Stimulated activated CD4-positive, alpha-beta T cell treated with anti-CD3 and anti-CD28 coated beads, Interleukin-4, amount 100 ng/mL, for 1 hour (primary cell): ENCODE measurements at regions not wholly inside any gene's neighbourhood (a gene's known extent, or its start where the extent isn't known, plus 50 kb on each side); places are given as distances from the start of the nearest gene placed in this dataset.

Experiments
- DNase-seq: peaks from one replicate; pipeline ENCODE4 v3.0.0-alpha.2; 2020

DNA sequence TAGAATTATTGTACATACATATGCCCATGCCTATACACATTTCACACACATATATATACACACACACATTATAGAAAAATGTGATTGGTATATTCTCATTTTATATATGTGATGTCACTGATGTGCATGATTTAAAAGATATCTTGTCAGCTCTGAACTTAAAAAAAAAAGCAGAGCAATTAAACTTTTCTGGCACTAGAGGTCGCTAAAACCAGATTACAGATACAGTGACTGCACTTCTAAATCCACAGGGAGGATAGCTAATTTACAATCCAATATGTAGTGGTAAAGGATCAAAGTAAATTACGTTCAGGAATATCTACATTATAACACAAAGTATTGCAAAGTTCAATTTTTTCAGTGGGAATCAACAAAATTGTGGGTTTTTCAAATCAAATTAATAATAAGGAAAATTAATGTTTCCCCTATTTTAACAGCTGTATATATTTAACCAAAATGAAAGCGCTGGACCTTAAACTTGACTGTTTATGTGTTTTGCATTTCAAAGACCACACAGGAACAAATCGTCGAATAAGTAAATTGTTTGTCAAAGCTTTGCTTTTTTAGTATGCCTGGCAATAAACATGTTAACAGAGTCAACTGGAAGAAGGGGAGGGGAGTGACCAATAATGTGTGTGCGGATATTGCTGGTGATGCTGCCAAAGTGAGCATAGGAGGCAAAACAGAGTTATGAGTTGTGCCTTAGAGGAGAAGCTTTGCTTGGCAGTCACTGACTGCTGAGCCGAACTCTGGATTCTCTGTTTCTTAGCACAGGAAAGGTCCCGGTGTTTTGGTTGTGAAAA lies 1201.4 kb upstream of the C9orf72 start:
- no peak for DNase-seq

DNA sequence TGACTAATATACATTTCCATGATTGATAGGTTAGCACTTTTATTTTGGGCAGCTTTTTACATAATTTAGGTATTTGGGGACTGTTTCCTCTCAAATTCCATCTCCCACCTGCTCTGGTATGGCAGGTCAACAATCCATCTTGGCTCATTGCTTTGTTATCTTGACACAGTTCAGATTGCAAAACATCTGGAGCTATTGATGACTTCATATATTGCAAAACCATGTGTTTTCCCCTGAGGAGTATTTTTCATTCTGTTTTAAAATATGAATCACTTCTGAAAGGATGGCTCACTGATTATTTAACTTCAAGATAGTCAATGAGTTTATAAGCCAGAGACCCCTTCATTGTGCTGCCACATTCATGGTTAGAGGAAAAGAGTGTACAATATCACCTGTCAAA lies 1206.0 kb upstream of the C9orf72 start:
- no peak for DNase-seq

DNA sequence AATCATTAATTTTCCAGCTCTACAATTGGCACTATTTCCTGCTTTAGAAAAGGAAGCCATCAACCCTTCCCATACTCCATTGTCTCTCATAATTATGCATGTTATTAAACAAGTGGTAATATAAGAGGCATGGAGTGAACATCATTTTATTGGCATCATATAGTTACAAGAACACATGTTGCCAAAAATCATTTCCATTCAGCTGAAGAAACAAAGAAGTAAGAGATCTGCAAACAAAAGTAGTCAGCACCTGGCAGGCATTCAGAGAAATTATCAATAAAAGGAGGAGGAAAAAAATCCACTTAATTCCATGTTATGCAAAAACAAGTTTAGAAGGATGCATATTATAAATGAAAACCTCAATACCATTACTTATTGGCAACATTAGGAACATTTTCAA lies 1208.2 kb upstream of the C9orf72 start:
- no peak for DNase-seq

DNA sequence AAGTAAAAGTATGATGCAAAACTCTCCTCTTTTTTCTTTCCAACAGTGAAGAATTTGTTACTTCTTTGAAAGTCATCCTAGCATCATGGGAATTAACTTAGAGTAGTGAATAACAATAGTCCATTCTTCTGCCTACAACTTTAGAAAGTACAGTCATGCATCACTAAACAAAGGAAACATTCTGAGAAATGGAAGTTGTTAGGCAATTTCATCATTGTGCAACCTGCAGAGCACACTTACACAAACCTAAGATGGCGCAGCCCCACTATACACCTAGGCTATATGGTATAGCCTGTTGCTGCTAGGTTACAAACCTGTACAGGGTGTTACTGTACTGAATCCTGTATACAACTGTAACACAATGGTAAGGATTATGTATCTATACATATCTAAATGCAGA lies 1209.3 kb upstream of the C9orf72 start:
- DNase-seq = no peak

DNA sequence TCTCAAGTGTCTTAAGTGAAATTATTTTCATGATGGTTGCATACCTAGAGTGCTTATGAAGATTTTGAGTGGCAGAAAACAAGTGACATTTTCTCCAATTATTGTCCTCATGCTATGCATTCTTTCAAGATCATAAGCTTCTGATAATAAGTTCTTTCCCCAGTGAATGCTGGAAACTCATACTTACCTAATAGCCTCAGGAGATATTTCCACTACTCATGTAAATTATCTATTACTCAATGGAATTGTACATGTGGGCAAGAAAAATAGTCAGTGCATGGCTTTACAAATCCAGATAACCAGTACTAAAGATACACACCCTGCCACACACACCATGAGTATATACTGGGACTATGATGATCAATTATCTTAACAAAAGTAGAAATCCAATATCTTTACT lies 1219.4 kb upstream of the C9orf72 start:
- DNase-seq = no peak

DNA sequence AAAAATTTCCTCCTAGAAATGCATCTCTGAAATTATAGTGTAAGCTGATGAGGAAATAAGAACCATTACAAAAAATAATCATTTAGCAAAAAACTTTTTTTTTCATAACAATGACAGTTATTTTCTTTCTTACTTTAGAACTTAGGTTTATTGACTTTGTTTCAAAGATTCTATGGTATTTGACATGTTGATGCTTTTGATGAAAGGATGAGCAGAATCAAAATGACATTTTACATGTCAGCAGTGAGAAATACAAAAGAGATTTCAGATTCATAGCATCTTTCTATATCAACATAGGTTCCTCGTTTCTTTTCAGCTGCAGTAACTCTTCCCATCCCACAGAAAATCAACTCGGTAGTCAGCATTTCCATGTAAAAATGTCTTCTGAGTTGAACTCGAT lies 1226.6 kb upstream of the C9orf72 start:
- DNase-seq = no peak

DNA sequence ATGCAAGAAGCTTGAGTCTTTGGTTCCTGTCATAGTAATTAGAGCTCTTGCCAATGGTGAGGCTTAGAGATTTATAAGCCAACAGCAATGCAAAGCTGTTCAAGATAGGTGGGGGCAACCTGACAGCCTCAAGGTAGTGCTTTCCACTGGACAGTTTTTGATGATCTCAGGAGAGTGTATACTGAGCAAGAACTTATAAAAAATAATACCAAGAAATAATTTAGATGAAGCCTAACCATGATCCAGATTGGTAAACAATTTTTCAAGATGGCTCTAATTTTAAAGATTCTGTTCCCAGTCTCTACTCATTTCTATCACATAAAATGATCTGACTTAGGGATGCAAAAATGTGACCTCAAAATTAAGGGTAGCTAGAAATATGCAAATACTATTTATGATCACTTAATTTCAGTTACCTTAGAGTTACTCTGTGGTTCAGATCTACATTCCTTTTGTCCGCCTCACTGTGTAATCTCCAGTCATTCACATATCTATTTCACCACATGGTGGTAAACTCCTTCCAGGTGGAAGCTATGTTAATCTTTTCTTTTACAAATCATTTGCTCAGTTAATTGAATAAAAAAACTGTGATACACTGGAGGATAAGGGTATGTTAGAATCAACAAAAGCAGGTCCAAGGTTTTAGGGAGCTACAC lies 1228.0 kb upstream of the C9orf72 start:
- no peak for DNase-seq

DNA sequence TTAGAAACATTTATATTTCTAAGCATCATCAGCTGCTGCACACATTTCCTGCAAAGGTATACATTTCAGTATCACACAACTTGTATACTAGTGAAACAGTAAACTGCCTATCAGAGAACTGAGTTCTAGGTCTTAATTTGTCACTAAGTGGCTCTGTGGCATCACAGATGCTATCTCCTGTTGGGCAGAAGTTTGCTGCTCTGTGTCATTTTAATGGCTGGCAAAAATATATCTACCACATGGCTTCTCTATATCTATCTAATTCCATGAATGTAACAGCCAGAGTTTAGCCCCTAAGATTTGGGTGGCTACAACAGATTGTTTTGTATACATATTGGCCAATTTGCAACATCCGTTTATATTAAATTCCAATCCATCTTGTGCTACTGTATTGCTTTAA lies 1231.9 kb upstream of the C9orf72 start:
- DNase-seq = no peak

DNA sequence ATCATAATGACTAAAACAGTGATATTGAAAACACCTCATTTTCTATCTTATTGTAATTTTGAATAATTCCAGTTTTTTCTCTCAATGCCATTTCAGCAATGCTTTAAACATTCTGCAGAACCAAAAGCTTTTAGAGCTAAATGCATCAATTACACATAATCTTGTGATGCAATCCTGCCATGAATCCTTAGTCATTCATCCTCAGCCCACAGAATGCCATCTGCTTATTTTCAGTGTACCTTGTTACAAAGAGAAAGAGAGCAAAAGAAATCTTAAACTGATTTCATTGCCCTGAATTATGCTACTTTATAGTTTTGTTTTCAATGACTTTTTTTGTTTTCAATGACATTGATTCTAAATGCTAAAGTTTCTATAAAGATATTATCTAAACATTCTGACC lies 1234.8 kb upstream of the C9orf72 start:
- DNase-seq = no peak

DNA sequence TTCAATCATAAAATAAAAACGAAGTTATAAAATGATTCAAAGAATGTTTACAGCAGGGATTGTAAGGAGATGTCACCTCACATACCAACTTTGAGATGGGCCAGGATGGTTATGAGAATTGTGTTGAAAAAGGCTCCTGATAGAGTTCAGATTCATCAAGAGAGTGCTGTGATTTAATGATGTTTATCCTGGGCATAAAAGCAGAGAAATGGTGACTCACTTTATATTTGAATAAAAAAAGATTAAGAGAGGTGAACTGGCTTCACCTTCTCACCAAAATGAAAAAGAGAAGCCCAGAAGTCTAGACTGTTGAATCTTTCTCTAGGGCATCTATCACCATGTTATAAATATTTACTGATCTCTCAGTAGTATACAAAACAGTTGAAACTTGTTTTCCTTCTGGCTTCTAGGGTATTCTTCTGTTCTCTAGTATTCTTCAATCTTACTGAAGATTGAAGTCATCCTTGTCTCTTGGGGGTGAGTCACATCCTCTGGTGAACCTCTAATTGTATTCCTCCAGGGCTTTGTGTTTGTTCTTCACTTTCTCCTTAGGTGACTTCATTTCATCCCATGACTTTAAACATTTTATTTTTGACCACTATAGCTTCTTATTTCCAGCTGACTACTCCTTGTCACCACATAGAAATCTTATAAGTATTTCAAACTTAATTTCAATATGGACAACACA lies 1237.3 kb upstream of the C9orf72 start:
- no peak for DNase-seq

DNA sequence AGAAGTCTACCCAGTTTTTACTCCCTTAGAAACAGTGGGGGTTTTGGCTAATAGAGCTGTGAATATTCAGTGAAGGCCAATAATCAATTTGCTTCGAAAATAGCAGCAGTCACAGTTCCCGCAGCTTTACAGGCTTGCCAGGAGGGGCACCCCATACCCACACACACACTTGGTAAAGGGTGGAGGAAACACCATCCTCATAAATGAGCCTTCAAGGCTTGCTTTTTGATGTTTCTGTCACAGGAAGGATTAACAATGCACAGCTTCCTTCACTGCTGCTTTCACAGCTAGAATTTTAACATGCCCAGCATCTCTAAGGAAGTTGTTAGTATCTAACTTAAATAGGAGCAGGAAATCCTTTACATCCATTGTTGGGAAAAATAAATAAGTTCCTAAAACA lies 1247.5 kb upstream of the C9orf72 start:
- DNase-seq = no peak

DNA sequence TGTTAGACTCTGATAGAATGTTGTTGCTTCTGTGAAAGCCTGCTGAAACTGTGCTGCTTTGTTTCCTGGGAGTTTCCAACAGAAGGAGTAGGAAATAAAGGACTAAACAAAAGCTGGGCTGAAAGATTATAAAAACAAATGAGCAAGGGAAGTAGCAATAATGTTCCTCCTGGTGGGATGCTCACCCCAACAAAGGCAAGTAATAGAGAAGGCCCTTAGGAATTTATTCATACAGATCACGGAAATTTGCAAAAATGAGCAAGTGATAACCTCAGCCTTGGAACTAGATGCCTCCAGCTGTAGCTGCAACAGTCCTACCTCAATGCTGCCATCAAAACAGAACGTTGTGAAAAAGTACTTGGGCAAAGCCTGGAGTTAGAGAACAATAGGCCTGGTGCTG lies 1248.0 kb upstream of the C9orf72 start:
- DNase-seq = no peak

DNA sequence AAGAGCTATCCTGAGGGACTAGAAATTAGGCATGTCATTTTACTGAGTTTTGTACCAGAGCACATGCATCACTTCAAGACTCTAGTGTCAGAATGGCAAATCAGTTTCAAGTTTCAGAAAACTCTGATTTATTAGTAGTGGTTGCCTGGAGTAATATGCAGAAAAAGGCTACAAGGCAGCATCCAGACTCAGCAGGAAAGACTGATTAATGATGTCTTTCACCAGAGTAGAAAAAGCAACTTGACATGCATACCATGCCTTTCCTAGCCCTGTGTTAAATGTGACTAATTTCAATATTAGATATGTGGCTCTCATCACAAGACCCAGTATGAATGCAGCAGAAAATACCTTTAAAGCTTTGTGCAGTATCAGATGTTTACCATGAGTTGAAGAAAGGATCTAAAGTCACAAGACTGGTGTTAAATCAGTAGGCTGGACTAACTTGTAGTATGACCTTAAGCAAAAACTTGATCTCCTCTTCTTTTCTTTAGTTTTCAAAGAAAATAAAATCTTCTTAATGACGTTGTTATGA lies 1251.2 kb upstream of the C9orf72 start:
- DNase-seq = no peak

DNA sequence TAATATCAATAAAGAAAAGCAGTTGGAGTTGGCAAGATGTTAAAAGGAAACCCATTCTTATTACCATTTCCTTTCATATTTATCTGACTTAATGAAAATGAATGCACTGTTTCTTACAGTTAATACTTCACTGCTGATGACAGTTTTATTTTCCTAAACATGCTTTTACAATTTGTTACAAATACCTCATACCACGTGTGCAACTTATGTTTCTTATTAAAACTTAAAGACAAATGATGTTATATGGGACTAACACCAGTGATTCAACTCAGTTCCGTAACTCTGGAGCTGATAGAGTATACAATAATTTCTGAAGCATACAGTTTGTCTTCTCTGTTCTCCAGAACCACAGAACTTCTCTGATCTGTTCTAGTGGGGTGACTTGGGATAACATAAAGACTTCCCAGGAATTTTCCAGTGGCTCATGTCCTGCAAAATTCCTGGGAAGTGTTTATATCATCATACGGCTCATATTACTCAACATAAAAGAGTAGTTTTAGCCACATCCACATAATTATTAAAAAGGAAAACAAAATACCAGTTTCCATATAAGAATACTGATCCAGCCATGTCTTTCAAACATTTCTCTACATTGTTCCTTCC lies 1259.0 kb upstream of the C9orf72 start:
- DNase-seq = no peak

DNA sequence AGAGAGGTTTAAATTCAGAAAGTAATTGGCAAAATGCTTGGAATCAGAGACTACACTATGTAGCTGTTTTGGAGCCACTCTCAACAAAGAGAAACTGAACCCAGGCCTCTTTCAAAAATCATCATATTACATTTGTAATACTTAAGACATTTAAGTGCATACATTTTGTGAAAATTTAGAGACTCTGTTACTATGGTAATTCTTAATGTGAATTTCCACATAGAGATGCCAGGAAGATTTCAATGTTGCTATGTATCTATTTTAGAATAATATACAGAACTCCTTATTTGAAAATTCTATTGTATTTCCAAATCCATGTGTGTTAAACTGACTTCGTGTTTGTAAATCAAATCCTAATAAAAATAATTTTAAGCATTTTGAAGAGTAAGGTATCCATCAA lies 1260.9 kb upstream of the C9orf72 start:
- DNase-seq = no peak

DNA sequence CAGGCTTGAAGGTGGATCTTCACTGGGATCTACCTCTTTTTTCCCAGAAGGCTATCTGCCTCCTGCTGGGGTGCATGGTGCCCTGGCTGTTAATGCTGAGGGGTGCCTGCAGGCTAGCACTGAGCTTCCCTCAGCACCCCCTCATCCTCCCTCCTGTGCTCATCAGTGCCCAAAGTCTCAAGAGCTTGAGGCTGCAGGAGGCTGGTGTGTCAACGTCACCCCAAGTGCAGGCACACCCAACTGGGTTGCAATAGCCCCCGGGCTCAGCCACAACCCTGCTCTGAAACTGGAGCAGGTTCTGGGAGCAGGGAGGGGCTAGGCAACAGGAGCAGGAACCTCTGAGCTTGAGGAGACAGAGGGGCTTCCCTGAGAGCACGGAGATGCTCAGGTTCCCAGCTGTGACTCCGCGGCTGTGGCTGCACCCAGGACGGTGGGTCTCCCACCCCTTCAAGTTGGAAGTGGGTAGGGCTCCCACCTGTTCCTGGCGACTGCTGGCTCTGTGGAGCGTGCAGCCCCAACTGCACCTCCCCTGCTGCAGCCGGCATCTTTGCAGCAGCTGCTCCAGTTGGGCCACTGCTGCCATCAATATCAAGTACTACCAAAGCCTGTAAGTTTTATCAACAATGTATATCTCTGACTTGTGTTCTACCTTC lies 1266.6 kb upstream of the C9orf72 start:
- DNase-seq = no peak

DNA sequence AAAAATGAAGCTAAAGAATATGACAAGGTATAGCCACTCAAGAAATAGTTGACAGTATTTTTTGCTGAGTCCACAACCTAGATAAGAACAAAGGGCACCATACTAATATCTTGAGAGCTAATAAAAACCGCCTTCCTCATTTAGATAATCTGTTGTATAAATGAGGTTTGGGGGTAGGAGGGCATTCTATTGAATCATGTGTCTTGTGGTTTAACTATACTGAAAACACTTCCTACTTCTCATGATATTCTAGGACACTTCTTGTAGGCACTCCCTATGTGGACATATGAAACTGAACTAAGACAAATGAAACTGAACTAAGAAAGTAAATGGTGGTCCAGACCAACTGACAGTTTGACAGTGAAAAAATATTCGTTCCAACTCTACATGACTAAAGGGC lies 1268.5 kb upstream of the C9orf72 start:
- no peak for DNase-seq

DNA sequence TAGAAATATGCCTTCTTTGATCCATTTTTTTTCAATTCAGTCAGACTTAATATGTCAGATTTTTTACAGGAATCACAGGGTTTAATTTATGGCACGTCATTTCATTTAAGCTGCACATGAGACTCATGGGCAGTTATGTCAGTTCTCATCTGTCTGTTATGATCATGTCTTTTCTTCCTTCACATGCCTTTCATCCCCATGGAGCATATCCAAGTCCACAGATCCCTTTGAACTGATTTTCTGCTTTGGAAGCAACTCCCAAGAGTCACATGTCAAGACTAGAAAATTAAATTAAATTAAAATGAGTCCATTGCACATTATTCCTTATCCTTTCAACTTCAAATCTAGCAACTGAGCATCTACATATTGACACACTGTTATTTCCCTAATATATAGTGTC lies 1274.0 kb upstream of the C9orf72 start:
- DNase-seq = no peak

DNA sequence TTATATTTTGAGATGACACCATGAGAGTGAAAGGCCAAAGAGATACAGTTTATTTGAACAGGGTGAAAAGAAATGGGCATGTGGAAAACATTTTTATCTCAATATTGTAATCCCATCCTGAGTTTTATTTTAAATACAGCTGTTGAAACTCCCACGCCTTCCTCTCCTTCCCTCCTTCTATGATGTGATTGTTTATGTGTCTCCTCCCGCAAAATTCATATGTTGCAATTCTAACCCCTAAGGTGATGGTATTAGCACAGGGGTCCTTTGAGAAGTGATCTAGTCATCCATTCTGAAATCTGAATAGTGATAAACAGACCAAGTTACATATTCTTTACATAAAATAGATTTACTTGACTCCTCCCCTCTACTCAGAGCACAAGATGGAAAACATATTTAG lies 1275.4 kb upstream of the C9orf72 start:
- no peak for DNase-seq

DNA sequence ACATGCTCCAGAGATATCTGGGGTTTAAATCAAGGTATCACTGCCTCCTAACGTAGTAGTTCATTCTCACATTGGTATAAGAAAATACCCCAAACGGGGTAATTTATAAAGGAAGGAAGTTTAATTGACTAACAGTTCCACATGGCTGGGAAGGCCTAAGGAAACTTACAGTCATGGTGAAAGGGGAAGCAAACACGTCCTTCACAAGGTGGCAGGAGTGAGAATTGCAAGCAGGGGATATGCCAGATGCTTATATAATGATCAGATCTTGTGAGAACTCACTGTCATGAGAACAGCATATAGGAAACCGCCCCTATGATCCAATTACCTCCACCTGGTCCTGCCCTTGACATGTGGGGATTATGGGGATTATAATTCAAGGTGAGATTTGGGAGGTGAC lies 1280.2 kb upstream of the C9orf72 start:
- DNase-seq = no peak

DNA sequence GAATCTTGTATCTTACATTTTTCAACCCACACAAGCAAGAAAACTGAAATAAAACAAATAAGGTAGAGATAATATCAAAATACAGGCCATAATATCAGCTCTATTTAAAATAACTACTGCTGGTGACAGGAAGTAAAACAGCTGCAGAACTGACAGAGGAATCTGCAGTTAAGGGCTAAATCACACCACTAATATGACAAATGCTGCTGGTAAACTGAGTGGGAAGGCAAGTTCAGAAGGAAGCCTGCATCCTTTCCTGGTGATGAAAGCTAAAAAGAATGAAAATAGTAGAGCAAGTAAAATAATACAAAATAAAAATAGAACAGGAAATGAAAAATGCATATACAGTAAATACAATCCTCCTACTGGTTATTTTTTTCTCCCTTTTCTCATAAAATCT lies 1293.7 kb upstream of the C9orf72 start:
- no peak for DNase-seq

DNA sequence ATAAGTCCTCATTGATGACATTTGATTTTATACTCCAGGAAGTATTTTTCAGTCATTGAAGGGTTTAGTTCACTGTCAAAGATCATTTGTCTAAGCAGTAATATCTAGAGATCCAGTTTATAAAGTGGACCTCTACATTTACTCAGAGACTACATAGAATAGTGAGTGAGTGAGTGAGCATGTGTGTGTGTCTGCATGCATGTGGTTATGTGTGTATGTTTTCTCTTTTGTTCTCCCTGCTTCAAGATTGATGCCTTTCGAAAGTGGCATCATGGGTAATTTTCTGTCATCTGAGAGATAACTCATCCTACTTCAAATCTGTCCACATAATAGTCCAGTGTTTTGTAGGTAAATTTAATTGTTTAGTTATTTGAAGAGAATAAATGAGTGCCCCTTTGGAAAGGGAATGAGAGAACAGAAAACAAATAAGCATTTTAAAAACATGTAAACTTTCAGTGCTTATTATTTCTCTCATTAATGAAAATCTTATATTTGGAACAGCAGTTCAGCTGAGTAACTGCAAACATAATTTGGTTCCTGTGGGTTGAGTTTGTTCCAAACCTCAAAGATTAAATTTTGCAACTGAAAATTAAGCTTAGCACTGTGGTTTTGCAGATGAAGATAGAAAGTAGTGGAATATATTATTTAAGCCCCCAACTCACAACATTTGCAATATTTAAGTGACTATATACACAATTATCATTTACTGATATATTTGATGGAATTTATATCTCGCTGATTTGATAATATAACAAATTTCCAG lies 1295.1 kb upstream of the C9orf72 start:
- DNase-seq = no peak
